A673 (cell line): ENCODE measurements at regions not wholly inside any gene's neighbourhood (a gene's known extent, or its start where the extent isn't known, plus 50 kb on each side); places are given as distances from the start of the nearest gene placed in this dataset.

Source experiments
- CTCF ChIP-seq: fragments of 300-800, 200-600 bp; sonication (generic); conservative IDR thresholded peaks from 2 replicates; pipeline ENCODE4 v1.5.1; 2017; ENCODE audit warnings: low read depth, mild to moderate bottlenecking, antibody characterized with exemption, low read length, moderate library complexity, mixed read lengths
- EZH2 ChIP-seq: fragments of 200-600 bp; sonication (generic); IDR thresholded peaks from 2 replicates; pipeline ENCODE4 v1.6.1; 2017; ENCODE audit warnings: borderline replicate concordance, low read depth, mild to moderate bottlenecking, mixed read lengths, antibody characterized with exemption, low read length; ENCODE audit not compliant: poor library complexity, severe bottlenecking

GRCh38 chr13:73623281-73623680, 510.9 kb downstream of the KLF12 start:
- no peak for TF ChIP-seq CTCF
- no peak for TF ChIP-seq EZH2
